GM11168 (cell line): ENCODE measurements at regions not wholly inside any gene's neighbourhood (a gene's known extent, or its start where the extent isn't known, plus 50 kb on each side); places are given as distances from the start of the nearest gene placed in this dataset.

Experiments used
- in situ Hi-C: fragments of 300-500 bp; cut with MboI; formaldehyde crosslinking; loops from one replicate; pipeline ENCODE4 v1.12.0; 2022; ENCODE audit warnings: low sequenced_read_pairs; ENCODE audit not compliant: unreplicated experiment

DNA sequence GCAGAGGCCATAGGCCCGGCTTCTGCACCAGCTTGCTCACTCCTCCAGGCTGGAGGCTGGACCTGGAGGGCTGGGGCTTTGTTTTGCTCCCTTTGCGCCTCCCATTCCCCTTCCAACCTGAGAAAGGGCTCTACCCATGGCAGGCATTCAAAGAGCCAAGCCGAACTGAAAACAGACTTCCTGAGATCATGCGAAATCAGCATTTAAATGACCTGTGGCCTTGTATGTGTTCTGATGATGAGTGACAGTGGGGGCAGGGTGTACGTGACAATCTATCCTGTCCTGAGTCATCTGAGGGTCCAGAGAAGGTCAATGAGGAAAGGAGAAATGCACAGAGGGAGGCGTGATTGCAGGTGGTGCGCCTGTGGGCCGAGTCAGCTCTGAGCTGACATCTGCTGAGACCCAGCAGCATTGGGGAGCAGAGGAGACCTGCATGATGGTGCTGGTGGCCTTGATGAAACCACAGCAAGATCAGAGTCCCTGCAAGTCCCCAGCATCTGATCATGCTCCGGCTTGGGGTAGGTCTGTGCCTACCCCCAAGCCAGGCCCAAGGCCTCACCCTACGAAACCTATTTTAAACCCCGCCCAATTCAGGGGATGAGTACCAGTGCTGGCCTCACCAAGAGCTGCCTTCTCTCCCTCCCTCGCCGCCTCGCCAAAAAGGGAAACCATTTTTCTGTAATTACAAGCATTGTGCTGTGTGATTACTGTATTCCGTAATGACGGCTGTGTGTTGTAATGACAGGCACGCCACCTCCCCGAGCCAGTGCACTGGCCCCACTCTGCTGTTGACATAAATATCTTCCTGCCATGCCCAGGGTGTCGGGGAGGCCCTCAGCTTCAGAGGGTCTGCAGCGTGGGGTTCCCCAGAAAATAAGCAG is 95.2 kb upstream of the ANO1 start:
- in situ Hi-C loops, result no loop called here

GRCh38 chr11:69983571-69983877 is 94.6 kb upstream of the ANO1 start:
- in situ Hi-C loops, result no loop called here

GRCh38 chr11:69983897-69984438 is 94.1 kb upstream of the ANO1 start:
- in situ Hi-C loops, result no loop called here

DNA sequence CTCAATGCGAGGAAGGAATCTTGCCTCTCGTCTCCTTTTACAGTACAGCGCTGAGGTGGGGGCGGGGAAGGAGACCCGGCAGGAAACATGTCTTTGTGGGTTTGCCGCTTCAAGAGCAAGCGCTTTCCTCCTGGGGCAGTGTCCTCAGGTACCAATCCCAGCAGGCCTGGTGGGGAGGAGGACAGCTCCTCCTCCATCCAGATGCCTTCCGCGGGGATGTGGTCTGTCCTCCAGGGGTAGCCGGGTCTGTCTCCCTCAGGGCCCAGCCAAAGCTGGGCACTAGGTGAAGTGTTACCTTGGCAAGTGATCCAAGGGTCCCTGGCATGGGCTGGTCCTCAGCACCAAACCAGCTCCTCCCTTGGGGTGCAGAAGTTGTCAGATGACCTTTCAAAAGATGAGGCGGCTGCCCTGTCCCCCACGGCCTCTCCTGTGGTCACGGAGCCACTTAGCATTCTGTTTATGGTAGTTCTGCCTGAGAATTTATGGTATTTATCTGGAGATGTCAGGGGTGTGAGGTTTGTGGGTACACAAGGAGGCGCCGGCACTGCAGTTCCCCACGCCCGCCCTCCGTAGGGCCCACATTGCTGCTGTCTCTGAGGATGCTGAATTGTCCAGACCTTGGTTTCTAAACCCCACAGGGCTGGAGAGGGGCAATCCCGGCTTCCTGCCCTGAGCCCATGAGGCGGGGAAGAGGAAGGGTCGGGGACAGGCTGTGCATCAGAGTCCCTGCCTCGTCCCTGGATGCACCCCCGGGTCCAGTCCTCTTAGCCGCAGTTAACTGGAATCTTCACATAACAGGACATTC is 93.5 kb upstream of the ANO1 start:
- in situ Hi-C loops, result no loop called here

- in situ Hi-C loops, result no loop called here
These were observed 92.8 kb upstream of the ANO1 start for GRCh38 chr11:69985331-69985640.

- in situ Hi-C loops, result no loop called here
These were observed 92.3 kb upstream of the ANO1 start for GRCh38 chr11:69985641-69986439.

GRCh38 chr11:69986440-69986787 is 91.7 kb upstream of the ANO1 start:
- in situ Hi-C loops, result no loop called here

- in situ Hi-C loops, result no loop called here
These were observed 91.3 kb upstream of the ANO1 start for GRCh38 chr11:69986830-69987229.

DNA sequence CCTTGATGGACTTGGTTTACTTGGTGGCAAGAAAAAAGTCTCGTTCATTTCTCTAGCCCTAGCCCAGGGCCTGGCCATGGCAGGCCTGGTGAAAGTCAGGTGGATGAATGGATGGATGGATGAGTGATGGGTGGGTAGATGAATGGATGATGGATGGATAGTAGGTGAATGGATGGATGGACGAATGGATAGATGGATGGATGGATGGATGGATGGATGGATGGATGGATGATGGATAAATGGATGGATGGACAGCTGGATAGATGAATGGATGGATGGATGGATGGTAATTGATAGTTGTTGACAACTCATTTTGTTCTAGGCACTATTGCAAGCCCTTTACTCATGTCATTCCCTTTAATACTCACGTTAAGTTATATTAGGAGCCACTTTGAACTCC is 86.1 kb upstream of the ANO1 start:
- in situ Hi-C loops, result no loop called here

GRCh38 chr11:69992943-69993694 is 85.0 kb upstream of the ANO1 start:
- in situ Hi-C loops, result no loop called here

DNA sequence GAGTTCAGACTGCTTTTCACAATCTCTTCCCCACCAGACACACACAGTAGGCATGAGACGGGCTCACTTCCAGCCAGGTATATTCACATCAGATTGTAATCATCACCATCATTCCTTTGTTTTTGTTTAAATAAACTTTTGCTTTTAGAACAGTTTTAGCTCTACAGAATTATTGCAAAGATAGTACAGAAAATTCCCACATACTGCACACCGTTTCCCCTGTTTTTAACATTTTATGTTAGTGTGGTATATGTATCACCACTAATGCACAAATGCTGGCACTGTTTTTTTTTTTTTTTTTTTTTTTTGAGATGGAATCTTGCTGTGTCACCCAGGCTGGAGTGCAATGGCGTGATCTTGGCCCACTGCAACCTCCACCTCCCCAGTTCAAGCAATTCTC is 83.3 kb upstream of the ANO1 start:
- in situ Hi-C loops, result no loop called here

GRCh38 chr11:69995697-69996096 is 82.4 kb upstream of the ANO1 start:
- in situ Hi-C loops, result no loop called here

DNA sequence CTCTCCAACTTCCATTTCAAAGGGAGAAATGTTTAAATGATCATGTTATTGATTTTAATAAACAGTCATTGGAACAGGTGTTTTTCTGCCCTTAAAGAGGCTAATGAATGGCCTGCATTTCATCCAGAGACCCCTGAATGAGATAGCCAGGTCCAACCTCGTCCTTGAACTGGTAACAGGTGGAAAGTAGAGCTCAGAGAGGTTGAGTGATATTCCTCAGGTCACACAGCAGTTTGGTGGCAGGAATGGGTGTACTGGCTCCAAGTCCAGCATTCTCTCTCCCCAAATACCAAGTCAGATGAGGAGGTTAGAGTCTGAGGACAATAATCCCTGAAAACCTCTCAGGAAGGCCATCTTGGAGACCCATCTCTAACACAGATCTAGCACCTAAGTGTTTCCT is 81.7 kb upstream of the ANO1 start:
- in situ Hi-C loops, result no loop called here

DNA sequence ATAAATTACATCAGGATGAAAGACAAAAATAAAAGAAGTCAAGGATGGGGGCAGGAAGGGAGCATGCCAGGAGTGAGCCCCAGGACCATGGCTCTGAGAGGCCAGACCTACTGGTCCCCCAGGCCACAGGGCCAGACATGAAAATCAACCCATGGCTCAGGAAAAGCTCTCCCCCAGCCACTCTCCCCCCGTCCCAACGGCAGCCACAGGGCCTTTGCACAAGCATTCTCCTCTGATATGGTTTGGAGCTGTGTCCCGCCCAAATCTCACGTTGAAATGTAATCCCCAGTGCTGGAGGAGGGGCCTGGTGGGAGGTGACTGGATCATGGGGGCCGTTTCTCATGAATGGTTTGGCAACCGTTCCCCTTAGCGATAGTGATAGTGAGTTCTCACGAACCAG is 80.8 kb upstream of the ANO1 start:
- in situ Hi-C loops, result no loop called here

GRCh38 chr11:69999721-70000120 is 78.4 kb upstream of the ANO1 start:
- in situ Hi-C loops, result no loop called here

DNA sequence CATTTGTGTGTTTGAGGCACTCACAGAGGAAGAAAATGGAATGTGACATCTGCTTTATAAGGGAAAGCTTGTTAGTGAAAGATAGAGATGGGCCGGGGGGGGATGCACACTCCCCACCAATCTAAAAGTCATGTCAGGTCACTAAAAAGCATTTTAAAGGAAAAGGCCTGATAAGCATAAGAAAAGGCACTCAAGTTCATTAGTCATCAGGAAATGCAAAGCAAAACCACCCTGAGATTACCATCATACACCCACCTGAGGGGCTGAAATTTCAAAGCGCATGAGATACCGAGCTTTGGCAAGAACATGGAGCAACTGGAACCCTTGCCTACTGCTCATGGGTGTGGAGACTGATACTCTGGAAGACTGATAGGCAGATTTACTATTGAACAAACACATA is 77.9 kb upstream of the ANO1 start:
- in situ Hi-C loops, result no loop called here

DNA sequence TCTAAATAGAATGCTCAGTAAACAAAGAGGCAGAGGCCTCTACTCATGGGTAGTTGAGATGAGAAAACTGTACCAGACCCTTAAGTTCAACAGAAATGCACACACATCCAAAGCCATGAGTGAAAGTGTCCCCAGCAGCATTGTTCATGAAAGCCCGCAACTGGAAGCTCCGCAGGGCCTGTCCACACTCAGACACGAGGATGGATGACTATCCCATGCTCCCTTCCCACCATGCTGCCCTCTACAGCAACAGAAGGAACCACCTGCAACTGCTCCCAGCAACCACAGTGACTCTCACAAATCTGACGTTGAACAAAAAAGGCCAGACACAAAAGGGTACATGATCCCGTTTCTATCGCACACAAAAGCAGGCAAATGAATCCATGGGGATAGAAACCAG is 76.9 kb upstream of the ANO1 start:
- in situ Hi-C loops, result no loop called here

DNA sequence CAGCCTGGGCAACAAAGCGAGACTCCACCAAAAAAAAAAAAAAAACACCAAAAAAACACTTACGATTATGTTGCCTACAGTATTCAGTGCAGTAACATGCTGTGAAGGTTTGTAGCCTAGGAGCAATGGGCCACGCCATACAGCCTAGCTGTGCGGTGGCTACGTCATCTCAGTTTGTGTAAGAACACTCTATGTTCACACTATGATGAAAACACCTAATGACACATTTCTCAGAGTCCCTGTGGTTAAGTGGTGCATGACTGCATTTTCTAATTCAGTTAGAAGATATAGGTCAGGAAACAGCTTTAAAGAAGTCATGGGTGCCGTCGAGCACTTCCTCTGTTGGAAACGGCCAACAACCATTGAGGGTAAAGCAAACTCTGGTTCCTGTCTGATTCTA is 75.7 kb upstream of the ANO1 start:
- in situ Hi-C loops, result no loop called here

- in situ Hi-C loops, result no loop called here
These were observed 72.9 kb upstream of the ANO1 start for GRCh38 chr11:70005107-70005818.

DNA sequence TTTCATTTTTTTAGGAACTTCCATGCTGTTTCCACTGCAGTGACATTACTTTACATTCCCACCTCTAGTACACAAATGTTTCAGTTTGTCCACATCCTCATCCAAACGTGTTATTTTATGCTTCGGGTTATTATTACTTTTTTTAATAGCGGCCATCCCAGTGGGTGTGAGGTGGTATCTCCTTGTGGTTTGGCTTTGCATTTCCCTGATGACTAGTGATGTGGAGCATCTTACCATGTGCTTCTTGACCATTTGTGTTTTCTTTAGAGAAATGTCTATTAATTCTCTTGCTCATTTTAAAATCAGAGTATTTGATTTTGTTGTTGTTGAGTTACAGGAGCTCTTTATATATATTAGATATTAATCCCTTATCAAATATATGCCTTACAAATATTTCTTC is 70.3 kb upstream of the ANO1 start:
- in situ Hi-C loops, result no loop called here
